ENCODE measurements at regions not wholly inside any gene's neighbourhood (a gene's known extent, or its start where the extent isn't known, plus 50 kb on each side); places are given as distances from the start of the nearest gene placed in this dataset.
"Not testable (repeated sequence)": the region's sequence is repeated elsewhere in the genome, so short reads cannot be mapped to it uniquely, and the experiment has no call there.

- DNase-seq (ENCODE audit: low read depth) = no peak
Observed at GRCh38 chr5:101362067-101362466, 459.0 kb upstream of the ST8SIA4 start.

- DNase-seq (ENCODE audit: low read depth) = no peak
Observed at GRCh38 chr5:101346906-101347305, 443.8 kb upstream of the ST8SIA4 start.

- DNase-seq (ENCODE audit: low read depth) = no peak
Observed at GRCh38 chr5:101346447-101346846, 443.4 kb upstream of the ST8SIA4 start.

GRCh38 chr5:101338226-101338625, 435.1 kb upstream of the ST8SIA4 start:
- DNase-seq (ENCODE audit: low read depth) = no peak

- no peak for DNase-seq (ENCODE audit: low read depth)
Observed at GRCh38 chr5:101327816-101328215, 424.7 kb upstream of the ST8SIA4 start.

- no peak for DNase-seq (ENCODE audit: low read depth)
Observed at GRCh38 chr5:101326766-101327165, 423.7 kb upstream of the ST8SIA4 start.

GRCh38 chr5:101316401-101316800, 413.3 kb upstream of the ST8SIA4 start:
- not testable (repeated sequence) for DNase-seq (ENCODE audit: low read depth)

- DNase-seq (ENCODE audit: low read depth) = no peak
Observed at GRCh38 chr5:101306391-101307137, 403.5 kb upstream of the ST8SIA4 start.

- no peak for DNase-seq (ENCODE audit: low read depth)
Observed at GRCh38 chr5:101296477-101296876, 393.4 kb upstream of the ST8SIA4 start.

- DNase-seq (ENCODE audit: low read depth) = no peak
Observed at GRCh38 chr5:101292199-101292598, 389.1 kb upstream of the ST8SIA4 start.

- not testable (repeated sequence) for DNase-seq (ENCODE audit: low read depth)
Observed at GRCh38 chr5:101290761-101291160, 387.7 kb upstream of the ST8SIA4 start.

- DNase-seq (ENCODE audit: low read depth) = no peak
Observed at GRCh38 chr5:101288633-101289032, 385.6 kb upstream of the ST8SIA4 start.

GRCh38 chr5:101284736-101285375, 381.8 kb upstream of the ST8SIA4 start:
- no peak for DNase-seq (ENCODE audit: low read depth)

GRCh38 chr5:101283938-101284337, 380.9 kb upstream of the ST8SIA4 start:
- DNase-seq (ENCODE audit: low read depth) = not testable (repeated sequence)

- DNase-seq (ENCODE audit: low read depth) = no peak
Observed at GRCh38 chr5:101278917-101279316, 375.8 kb upstream of the ST8SIA4 start.

GRCh38 chr5:101278011-101278687, 375.1 kb upstream of the ST8SIA4 start:
- DNase-seq (ENCODE audit: low read depth) = no peak

- DNase-seq (ENCODE audit: low read depth) = no peak
Observed at GRCh38 chr5:101271945-101272344, 368.9 kb upstream of the ST8SIA4 start.

GRCh38 chr5:101271416-101271815, 368.3 kb upstream of the ST8SIA4 start:
- DNase-seq (ENCODE audit: low read depth) = no peak

- DNase-seq (ENCODE audit: low read depth) = no peak
Observed at GRCh38 chr5:101260857-101261256, 357.8 kb upstream of the ST8SIA4 start.

- DNase-seq (ENCODE audit: low read depth) = no peak
Observed at GRCh38 chr5:101253096-101253495, 350.0 kb upstream of the ST8SIA4 start.

GRCh38 chr5:101244621-101245020, 341.5 kb upstream of the ST8SIA4 start:
- no peak for DNase-seq (ENCODE audit: low read depth)

GRCh38 chr5:101212942-101213514, 309.9 kb upstream of the ST8SIA4 start:
- no peak for DNase-seq (ENCODE audit: low read depth)

GRCh38 chr5:101206534-101206933, 303.5 kb upstream of the ST8SIA4 start:
- no peak for DNase-seq (ENCODE audit: low read depth)
